GM23338 (cell line): ENCODE measurements at regions not wholly inside any gene's neighbourhood (a gene's known extent, or its start where the extent isn't known, plus 50 kb on each side); places are given as distances from the start of the nearest gene placed in this dataset.

ENCODE experiments used
- EZH2 ChIP-seq: fragments of 200-600 bp; sonication (generic); IDR thresholded peaks from one replicate; pipeline ENCODE4 v1.8.0; 2017; ENCODE audit warnings: antibody characterized with exemption, mild to moderate bottlenecking, low read depth; ENCODE audit not compliant: unreplicated experiment
- JUNB ChIP-seq: IDR thresholded peaks from one replicate; pipeline ENCODE4 v1.6.1; 2016; ENCODE audit warnings: antibody characterized with exemption; ENCODE audit not compliant: unreplicated experiment
- NANOG ChIP-seq: IDR thresholded peaks from 2 replicates; pipeline ENCODE4 v1.6.1; 2016; ENCODE audit warnings: antibody characterized with exemption, borderline replicate concordance
- POLR2AphosphoS5 ChIP-seq: IDR thresholded peaks from 2 replicates; pipeline ENCODE4 v1.6.1; 2016; ENCODE audit warnings: antibody characterized with exemption, low read depth
- STAT1 ChIP-seq: IDR thresholded peaks from one replicate; pipeline ENCODE4 v1.6.1; 2016; ENCODE audit warnings: antibody characterized with exemption; ENCODE audit not compliant: unreplicated experiment
- ZNF114 ChIP-seq: fragments of 250-450 bp; sonication (Bioruptor Pico); IDR thresholded peaks from 2 replicates; pipeline ENCODE4 v1.5.0; 2020; ENCODE audit warnings: mild to moderate bottlenecking, moderate library complexity
- ZNF331 ChIP-seq: fragments of 250-450 bp; sonication (Bioruptor Pico); IDR thresholded peaks from 2 replicates; pipeline ENCODE4 v1.5.0; 2020; ENCODE audit warnings: low read depth, mild to moderate bottlenecking, moderate library complexity
- TF ChIP-seq, protein P1 (sequence below): fragments of 250-450 bp; sonication (Bioruptor Pico); IDR thresholded peaks from 2 replicates; pipeline ENCODE4 v1.5.0; 2020; ENCODE audit warnings: mild to moderate bottlenecking, moderate library complexity
- TF ChIP-seq, protein P2 (sequence below): IDR thresholded peaks from 2 replicates; pipeline ENCODE4 v1.6.1; 2016; ENCODE audit warnings: antibody characterized with exemption
- TF ChIP-seq, protein P3 (sequence below), 2 experiments: fragments of 200-600 bp in 1 of 2; sonication (generic) in 1 of 2; conservative IDR thresholded peaks; 2 replicates each; pipeline versions ENCODE4 v1.5.1 to v1.6.1; 2016 to 2017; ENCODE audit warnings: antibody characterized with exemption in 2 of 2, low read depth in 2 of 2, mild to moderate bottlenecking in 2 of 2, moderate library complexity in 1 of 2
- TF ChIP-seq, protein P4 (sequence below): IDR thresholded peaks from one replicate; pipeline ENCODE4 v1.6.1; 2018; ENCODE audit warnings: antibody characterized with exemption; ENCODE audit not compliant: unreplicated experiment

DNA sequence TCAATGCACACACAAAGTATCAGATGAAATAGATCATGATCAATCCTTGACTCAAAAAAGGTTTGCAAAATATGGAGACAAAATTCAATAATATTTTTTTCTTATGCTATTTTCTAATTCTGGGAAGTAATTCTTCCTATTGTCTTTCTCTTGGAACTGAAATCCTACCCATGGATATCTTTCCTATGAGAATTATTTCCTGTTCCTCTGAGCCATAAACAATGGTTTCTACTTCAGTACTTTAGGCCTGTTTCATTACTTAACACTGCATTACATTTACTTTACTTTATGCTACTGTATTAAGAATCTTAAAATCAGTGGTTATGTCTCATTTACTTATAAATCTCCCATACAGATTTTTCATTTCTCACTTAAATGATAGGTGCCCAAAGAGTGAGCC lies 1025.4 kb upstream of the ACO1 start (continued):
- TF ChIP-seq, protein P1, sequence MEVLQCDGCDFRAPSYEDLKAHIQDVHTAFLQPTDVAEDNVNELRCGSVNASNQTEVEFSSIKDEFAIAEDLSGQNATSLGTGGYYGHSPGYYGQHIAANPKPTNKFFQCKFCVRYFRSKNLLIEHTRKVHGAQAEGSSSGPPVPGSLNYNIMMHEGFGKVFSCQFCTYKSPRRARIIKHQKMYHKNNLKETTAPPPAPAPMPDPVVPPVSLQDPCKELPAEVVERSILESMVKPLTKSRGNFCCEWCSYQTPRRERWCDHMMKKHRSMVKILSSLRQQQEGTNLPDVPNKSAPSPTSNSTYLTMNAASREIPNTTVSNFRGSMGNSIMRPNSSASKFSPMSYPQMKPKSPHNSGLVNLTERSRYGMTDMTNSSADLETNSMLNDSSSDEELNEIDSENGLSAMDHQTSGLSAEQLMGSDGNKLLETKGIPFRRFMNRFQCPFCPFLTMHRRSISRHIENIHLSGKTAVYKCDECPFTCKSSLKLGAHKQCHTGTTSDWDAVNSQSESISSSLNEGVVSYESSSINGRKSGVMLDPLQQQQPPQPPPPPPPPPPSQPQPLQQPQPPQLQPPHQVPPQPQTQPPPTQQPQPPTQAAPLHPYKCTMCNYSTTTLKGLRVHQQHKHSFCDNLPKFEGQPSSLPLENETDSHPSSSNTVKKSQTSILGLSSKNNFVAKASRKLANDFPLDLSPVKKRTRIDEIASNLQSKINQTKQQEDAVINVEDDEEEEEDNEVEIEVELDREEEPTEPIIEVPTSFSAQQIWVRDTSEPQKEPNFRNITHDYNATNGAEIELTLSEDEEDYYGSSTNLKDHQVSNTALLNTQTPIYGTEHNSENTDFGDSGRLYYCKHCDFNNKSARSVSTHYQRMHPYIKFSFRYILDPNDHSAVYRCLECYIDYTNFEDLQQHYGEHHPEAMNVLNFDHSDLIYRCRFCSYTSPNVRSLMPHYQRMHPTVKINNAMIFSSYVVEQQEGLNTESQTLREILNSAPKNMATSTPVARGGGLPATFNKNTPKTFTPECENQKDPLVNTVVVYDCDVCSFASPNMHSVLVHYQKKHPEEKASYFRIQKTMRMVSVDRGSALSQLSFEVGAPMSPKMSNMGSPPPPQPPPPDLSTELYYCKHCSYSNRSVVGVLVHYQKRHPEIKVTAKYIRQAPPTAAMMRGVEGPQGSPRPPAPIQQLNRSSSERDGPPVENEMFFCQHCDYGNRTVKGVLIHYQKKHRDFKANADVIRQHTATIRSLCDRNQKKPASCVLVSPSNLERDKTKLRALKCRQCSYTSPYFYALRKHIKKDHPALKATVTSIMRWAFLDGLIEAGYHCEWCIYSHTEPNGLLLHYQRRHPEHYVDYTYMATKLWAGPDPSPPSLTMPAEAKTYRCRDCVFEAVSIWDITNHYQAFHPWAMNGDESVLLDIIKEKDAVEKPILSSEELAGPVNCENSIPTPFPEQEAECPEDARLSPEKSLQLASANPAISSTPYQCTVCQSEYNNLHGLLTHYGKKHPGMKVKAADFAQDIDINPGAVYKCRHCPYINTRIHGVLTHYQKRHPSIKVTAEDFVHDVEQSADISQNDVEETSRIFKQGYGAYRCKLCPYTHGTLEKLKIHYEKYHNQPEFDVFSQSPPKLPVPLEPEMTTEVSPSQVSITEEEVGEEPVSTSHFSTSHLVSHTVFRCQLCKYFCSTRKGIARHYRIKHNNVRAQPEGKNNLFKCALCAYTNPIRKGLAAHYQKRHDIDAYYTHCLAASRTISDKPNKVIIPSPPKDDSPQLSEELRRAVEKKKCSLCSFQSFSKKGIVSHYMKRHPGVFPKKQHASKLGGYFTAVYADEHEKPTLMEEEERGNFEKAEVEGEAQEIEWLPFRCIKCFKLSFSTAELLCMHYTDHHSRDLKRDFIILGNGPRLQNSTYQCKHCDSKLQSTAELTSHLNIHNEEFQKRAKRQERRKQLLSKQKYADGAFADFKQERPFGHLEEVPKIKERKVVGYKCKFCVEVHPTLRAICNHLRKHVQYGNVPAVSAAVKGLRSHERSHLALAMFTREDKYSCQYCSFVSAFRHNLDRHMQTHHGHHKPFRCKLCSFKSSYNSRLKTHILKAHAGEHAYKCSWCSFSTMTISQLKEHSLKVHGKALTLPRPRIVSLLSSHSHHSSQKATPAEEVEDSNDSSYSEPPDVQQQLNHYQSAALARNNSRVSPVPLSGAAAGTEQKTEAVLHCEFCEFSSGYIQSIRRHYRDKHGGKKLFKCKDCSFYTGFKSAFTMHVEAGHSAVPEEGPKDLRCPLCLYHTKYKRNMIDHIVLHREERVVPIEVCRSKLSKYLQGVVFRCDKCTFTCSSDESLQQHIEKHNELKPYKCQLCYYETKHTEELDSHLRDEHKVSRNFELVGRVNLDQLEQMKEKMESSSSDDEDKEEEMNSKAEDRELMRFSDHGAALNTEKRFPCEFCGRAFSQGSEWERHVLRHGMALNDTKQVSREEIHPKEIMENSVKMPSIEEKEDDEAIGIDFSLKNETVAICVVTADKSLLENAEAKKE (CRISPR knock-in tag): no peak
- TF ChIP-seq, protein P2, sequence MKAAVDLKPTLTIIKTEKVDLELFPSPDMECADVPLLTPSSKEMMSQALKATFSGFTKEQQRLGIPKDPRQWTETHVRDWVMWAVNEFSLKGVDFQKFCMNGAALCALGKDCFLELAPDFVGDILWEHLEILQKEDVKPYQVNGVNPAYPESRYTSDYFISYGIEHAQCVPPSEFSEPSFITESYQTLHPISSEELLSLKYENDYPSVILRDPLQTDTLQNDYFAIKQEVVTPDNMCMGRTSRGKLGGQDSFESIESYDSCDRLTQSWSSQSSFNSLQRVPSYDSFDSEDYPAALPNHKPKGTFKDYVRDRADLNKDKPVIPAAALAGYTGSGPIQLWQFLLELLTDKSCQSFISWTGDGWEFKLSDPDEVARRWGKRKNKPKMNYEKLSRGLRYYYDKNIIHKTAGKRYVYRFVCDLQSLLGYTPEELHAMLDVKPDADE: no peak
- TF ChIP-seq POLR2AphosphoS5: no peak
- TF ChIP-seq, protein P3, sequence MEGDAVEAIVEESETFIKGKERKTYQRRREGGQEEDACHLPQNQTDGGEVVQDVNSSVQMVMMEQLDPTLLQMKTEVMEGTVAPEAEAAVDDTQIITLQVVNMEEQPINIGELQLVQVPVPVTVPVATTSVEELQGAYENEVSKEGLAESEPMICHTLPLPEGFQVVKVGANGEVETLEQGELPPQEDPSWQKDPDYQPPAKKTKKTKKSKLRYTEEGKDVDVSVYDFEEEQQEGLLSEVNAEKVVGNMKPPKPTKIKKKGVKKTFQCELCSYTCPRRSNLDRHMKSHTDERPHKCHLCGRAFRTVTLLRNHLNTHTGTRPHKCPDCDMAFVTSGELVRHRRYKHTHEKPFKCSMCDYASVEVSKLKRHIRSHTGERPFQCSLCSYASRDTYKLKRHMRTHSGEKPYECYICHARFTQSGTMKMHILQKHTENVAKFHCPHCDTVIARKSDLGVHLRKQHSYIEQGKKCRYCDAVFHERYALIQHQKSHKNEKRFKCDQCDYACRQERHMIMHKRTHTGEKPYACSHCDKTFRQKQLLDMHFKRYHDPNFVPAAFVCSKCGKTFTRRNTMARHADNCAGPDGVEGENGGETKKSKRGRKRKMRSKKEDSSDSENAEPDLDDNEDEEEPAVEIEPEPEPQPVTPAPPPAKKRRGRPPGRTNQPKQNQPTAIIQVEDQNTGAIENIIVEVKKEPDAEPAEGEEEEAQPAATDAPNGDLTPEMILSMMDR (conservative IDR thresholded peaks at IDR 0.05; ENCODE audit: low read depth in 2 of 2): no peak
- TF ChIP-seq ZNF331: no peak
- TF ChIP-seq NANOG: no peak
- TF ChIP-seq, protein P4, sequence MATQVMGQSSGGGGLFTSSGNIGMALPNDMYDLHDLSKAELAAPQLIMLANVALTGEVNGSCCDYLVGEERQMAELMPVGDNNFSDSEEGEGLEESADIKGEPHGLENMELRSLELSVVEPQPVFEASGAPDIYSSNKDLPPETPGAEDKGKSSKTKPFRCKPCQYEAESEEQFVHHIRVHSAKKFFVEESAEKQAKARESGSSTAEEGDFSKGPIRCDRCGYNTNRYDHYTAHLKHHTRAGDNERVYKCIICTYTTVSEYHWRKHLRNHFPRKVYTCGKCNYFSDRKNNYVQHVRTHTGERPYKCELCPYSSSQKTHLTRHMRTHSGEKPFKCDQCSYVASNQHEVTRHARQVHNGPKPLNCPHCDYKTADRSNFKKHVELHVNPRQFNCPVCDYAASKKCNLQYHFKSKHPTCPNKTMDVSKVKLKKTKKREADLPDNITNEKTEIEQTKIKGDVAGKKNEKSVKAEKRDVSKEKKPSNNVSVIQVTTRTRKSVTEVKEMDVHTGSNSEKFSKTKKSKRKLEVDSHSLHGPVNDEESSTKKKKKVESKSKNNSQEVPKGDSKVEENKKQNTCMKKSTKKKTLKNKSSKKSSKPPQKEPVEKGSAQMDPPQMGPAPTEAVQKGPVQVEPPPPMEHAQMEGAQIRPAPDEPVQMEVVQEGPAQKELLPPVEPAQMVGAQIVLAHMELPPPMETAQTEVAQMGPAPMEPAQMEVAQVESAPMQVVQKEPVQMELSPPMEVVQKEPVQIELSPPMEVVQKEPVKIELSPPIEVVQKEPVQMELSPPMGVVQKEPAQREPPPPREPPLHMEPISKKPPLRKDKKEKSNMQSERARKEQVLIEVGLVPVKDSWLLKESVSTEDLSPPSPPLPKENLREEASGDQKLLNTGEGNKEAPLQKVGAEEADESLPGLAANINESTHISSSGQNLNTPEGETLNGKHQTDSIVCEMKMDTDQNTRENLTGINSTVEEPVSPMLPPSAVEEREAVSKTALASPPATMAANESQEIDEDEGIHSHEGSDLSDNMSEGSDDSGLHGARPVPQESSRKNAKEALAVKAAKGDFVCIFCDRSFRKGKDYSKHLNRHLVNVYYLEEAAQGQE: no peak
- no peak for TF ChIP-seq EZH2
- no peak for TF ChIP-seq ZNF114 (CRISPR knock-in tag)
- no peak for TF ChIP-seq STAT1
- no peak for TF ChIP-seq JUNB
